Stomach smooth muscle (tissue), 2 donors: ENCODE measurements at regions not wholly inside any gene's neighbourhood (a gene's known extent, or its start where the extent isn't known, plus 50 kb on each side); places are given as distances from the start of the nearest gene placed in this dataset.
A peak's percentile ranks its signal among the peaks of the same experiment; 100 is the strongest.

Source experiments
- H3K27ac ChIP-seq: one replicate; pipeline ENCODE4 v1.7.0; 2013; ENCODE audit warnings: mild to moderate bottlenecking, low read length, inconsistent platforms
- H3K27me3 ChIP-seq, 2 donors: one replicate each; pipeline ENCODE4 v1.7.0; 2013; ENCODE audit warnings: low read length in 2 of 2; ENCODE audit not compliant: insufficient read depth in 2 of 2, control insufficient read depth in 1 of 2
- H3K36me3 ChIP-seq, 2 donors: one replicate each; pipeline ENCODE4 v1.7.0; 2013; ENCODE audit warnings: low read length in 2 of 2; ENCODE audit not compliant: control insufficient read depth in 2 of 2, insufficient read depth in 2 of 2
- H3K4me1 ChIP-seq: one replicate; pipeline ENCODE4 v1.7.0; 2013; ENCODE audit warnings: low read length; ENCODE audit not compliant: control insufficient read depth, insufficient read depth
- H3K4me3 ChIP-seq, 2 donors: one replicate each; pipeline ENCODE4 v1.7.0; 2013; ENCODE audit warnings: low read length in 2 of 2
- H3K9ac ChIP-seq, 2 donors: one replicate each; pipeline ENCODE4 v1.7.0; 2013; ENCODE audit warnings: low read length in 2 of 2, mild to moderate bottlenecking in 1 of 2
- H3K9me3 ChIP-seq, 2 donors: one replicate each; pipeline ENCODE4 v1.7.0; 2013; ENCODE audit warnings: low read length in 2 of 2; ENCODE audit not compliant: control insufficient read depth in 2 of 2
- donor health status: healthy.
- donor health status: Pancreatic carcinoma.

DNA sequence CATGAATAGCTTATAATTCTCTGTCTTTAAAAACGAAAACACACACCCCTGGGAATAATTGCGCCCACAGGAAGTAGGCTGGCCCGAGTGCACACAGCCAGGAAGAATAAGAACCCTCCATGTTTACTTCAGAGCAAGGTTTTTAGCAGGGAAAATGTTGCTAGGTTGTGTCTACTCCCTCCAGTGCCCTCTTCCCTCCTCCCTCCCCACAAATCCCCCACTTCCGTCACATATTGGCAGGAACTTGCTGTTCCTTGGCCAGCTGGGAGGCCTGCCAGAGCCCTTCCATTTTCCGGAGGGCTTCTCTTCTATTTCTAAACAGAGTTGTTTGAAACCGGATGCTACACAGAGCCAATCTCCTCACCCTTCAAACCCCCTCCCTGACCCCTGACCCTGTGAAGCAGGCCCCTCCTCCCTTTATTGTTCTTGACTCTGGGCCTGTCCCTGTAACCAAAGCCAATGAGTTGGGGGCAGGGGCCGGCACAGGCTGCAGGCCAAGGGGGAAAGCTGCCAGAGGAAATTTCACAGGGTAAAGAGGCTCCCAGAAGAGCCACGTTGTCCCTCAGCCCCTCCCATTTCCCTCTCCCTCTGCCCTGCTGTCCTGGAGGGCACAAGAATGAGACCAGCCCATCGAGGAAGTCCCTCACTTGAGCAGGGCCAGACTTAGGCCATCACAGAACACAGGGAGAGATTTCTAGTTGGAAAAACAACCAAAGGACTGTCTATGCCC, 49.8 kb upstream of the LGALSL start:
- Histone ChIP-seq H3K4me3 (peak overlapping the region; percentile 40 to 47), H3K36me3 (no peaks in the 10 kb centered on the region), H3K4me1 (peaks cover 18% of the 10 kb centered on the region), H3K27ac (peak overlapping the region; percentile 78), H3K9me3 (no peaks in the 10 kb centered on the region), H3K9ac (peak overlapping the region in 1 of 2 donors; percentile 36), H3K27me3 (no peaks in the 10 kb centered on the region)
